ENCODE measurements at regions not wholly inside any gene's neighbourhood (a gene's known extent, or its start where the extent isn't known, plus 50 kb on each side); places are given as distances from the start of the nearest gene placed in this dataset.

- Mint-ChIP-seq H3K4me1 (ENCODE audit: low read depth) (peaks cover 37% of the 10 kb centered on the region), H3K27me3 (no peaks in the 10 kb centered on the region), H3K9me3 (no peaks in the 10 kb centered on the region), H3K36me3 (ENCODE audit: low read depth) (no peaks in the 10 kb centered on the region), H3K27ac (peak overlapping the region; percentile 28), H3K4me3 (no peak overlapping the region)
- intact Hi-C loops (cut with micrococcal nuclease) = no loop called here
These were observed 132.9 kb upstream of the APCDD1 start for GRCh38 chr18:10321576-10321975.

GRCh38 chr18:10322004-10322403 lies 132.4 kb upstream of the APCDD1 start:
- intact Hi-C loops (cut with micrococcal nuclease) = no loop called here
- no peak overlapping the region for H3K4me3 Mint-ChIP-seq
- H3K4me1 Mint-ChIP-seq (ENCODE audit: low read depth) = peaks cover 37% of the 10 kb centered on the region
- peak overlapping the region; percentile 28 for H3K27ac Mint-ChIP-seq
- H3K9me3 Mint-ChIP-seq = no peaks in the 10 kb centered on the region
- no peaks in the 10 kb centered on the region for H3K27me3 Mint-ChIP-seq
- H3K36me3 Mint-ChIP-seq (ENCODE audit: low read depth) = no peaks in the 10 kb centered on the region

- H3K4me1 Mint-ChIP-seq (ENCODE audit: low read depth) = peaks cover 33% of the 10 kb centered on the region
- no peaks in the 10 kb centered on the region for H3K36me3 Mint-ChIP-seq (ENCODE audit: low read depth)
- peak overlapping the region; percentile 28 for H3K27ac Mint-ChIP-seq
- H3K27me3 Mint-ChIP-seq = no peaks in the 10 kb centered on the region
- H3K9me3 Mint-ChIP-seq = no peaks in the 10 kb centered on the region
- H3K4me3 Mint-ChIP-seq = no peak overlapping the region
- intact Hi-C loops (cut with micrococcal nuclease) = no loop called here
These were observed 132.0 kb upstream of the APCDD1 start for GRCh38 chr18:10322435-10322834.

GRCh38 chr18:10329101-10329500 lies 125.3 kb upstream of the APCDD1 start:
- H3K9me3 Mint-ChIP-seq = no peaks in the 10 kb centered on the region
- no peaks in the 10 kb centered on the region for H3K36me3 Mint-ChIP-seq (ENCODE audit: low read depth)

GRCh38 chr18:10330428-10330827 lies 124.0 kb upstream of the APCDD1 start:
- H3K9me3 Mint-ChIP-seq = no peaks in the 10 kb centered on the region
- no peak overlapping the region for H3K27ac Mint-ChIP-seq
- intact Hi-C loops (cut with micrococcal nuclease) = no loop called here
- no peaks in the 10 kb centered on the region for H3K36me3 Mint-ChIP-seq (ENCODE audit: low read depth)
- no peaks in the 10 kb centered on the region for H3K4me1 Mint-ChIP-seq (ENCODE audit: low read depth)
- peaks cover 2% of the 10 kb centered on the region for H3K27me3 Mint-ChIP-seq
- H3K4me3 Mint-ChIP-seq = no peak overlapping the region

More at GRCh38 chr18:10329101-10329500, 125.3 kb upstream of the APCDD1 start:
- no peak overlapping the region for H3K4me3 Mint-ChIP-seq
- intact Hi-C loops (cut with micrococcal nuclease) = no loop called here
- H3K4me1 Mint-ChIP-seq (ENCODE audit: low read depth) = no peaks in the 10 kb centered on the region
- no peak overlapping the region for H3K27ac Mint-ChIP-seq
- H3K27me3 Mint-ChIP-seq = peaks cover 2% of the 10 kb centered on the region

- Mint-ChIP-seq H3K36me3 (ENCODE audit: low read depth) (no peaks in the 10 kb centered on the region), H3K27ac (no peak overlapping the region), H3K4me1 (ENCODE audit: low read depth) (no peaks in the 10 kb centered on the region), H3K4me3 (no peak overlapping the region), H3K9me3 (no peaks in the 10 kb centered on the region), H3K27me3 (peaks cover 2% of the 10 kb centered on the region)
- intact Hi-C loops (cut with micrococcal nuclease) = no loop called here
These were observed 122.0 kb upstream of the APCDD1 start for GRCh38 chr18:10332452-10332851.

- H3K4me1 Mint-ChIP-seq (ENCODE audit: low read depth) = peaks cover 5% of the 10 kb centered on the region
- H3K27ac Mint-ChIP-seq = no peak overlapping the region
- intact Hi-C loops (cut with micrococcal nuclease) = no loop called here
- H3K9me3 Mint-ChIP-seq = peaks cover 7% of the 10 kb centered on the region
- no peak overlapping the region for H3K4me3 Mint-ChIP-seq
- H3K27me3 Mint-ChIP-seq = no peaks in the 10 kb centered on the region
- H3K36me3 Mint-ChIP-seq (ENCODE audit: low read depth) = no peaks in the 10 kb centered on the region
These were observed 117.6 kb upstream of the APCDD1 start for GRCh38 chr18:10336749-10337350.

- Mint-ChIP-seq H3K9me3 (peaks cover 7% of the 10 kb centered on the region), H3K27ac (no peak overlapping the region), H3K36me3 (ENCODE audit: low read depth) (no peaks in the 10 kb centered on the region), H3K4me1 (ENCODE audit: low read depth) (peaks cover 8% of the 10 kb centered on the region), H3K27me3 (no peaks in the 10 kb centered on the region), H3K4me3 (no peak overlapping the region)
- intact Hi-C loops (cut with micrococcal nuclease) = no loop called here
These were observed 113.6 kb upstream of the APCDD1 start for GRCh38 chr18:10340821-10341220.

GRCh38 chr18:10343778-10344177 lies 110.7 kb upstream of the APCDD1 start:
- Mint-ChIP-seq H3K4me3 (no peak overlapping the region), H3K27ac (no peak overlapping the region), H3K4me1 (ENCODE audit: low read depth) (peaks cover 8% of the 10 kb centered on the region), H3K27me3 (no peaks in the 10 kb centered on the region), H3K36me3 (ENCODE audit: low read depth) (no peaks in the 10 kb centered on the region), H3K9me3 (peaks cover 7% of the 10 kb centered on the region)
- intact Hi-C loops (cut with micrococcal nuclease) = no loop called here

- Mint-ChIP-seq H3K4me1 (ENCODE audit: low read depth) (peaks cover 4% of the 10 kb centered on the region), H3K36me3 (ENCODE audit: low read depth) (no peaks in the 10 kb centered on the region), H3K27ac (no peak overlapping the region), H3K27me3 (no peaks in the 10 kb centered on the region), H3K4me3 (no peak overlapping the region), H3K9me3 (no peaks in the 10 kb centered on the region)
- intact Hi-C loops (cut with micrococcal nuclease) = no loop called here
These were observed 107.6 kb upstream of the APCDD1 start for GRCh38 chr18:10346749-10347415.

GRCh38 chr18:10349561-10349960 lies 104.9 kb upstream of the APCDD1 start:
- Mint-ChIP-seq H3K27ac (peak overlapping the region; percentile 18), H3K27me3 (no peaks in the 10 kb centered on the region), H3K36me3 (ENCODE audit: low read depth) (no peaks in the 10 kb centered on the region), H3K4me3 (no peak overlapping the region), H3K4me1 (ENCODE audit: low read depth) (peaks cover 5% of the 10 kb centered on the region), H3K9me3 (no peaks in the 10 kb centered on the region)
- intact Hi-C loops (cut with micrococcal nuclease) = no loop called here

- intact Hi-C loops (cut with micrococcal nuclease) = no loop called here
- H3K27ac Mint-ChIP-seq = no peak overlapping the region
- H3K9me3 Mint-ChIP-seq = no peaks in the 10 kb centered on the region
- H3K4me1 Mint-ChIP-seq (ENCODE audit: low read depth) = peaks cover 9% of the 10 kb centered on the region
- no peak overlapping the region for H3K4me3 Mint-ChIP-seq
- no peaks in the 10 kb centered on the region for H3K27me3 Mint-ChIP-seq
- H3K36me3 Mint-ChIP-seq (ENCODE audit: low read depth) = no peaks in the 10 kb centered on the region
These were observed 103.8 kb upstream of the APCDD1 start for GRCh38 chr18:10350661-10351060.

GRCh38 chr18:10351219-10351818 lies 103.1 kb upstream of the APCDD1 start:
- intact Hi-C loops (cut with micrococcal nuclease) = no loop called here
- Mint-ChIP-seq H3K27ac (no peak overlapping the region), H3K4me3 (no peak overlapping the region), H3K36me3 (ENCODE audit: low read depth) (no peaks in the 10 kb centered on the region), H3K27me3 (no peaks in the 10 kb centered on the region), H3K9me3 (peaks cover under 1% of the 10 kb centered on the region), H3K4me1 (ENCODE audit: low read depth) (peaks cover 13% of the 10 kb centered on the region)

- Mint-ChIP-seq H3K9me3 (peaks cover 6% of the 10 kb centered on the region), H3K4me3 (no peak overlapping the region), H3K27me3 (no peaks in the 10 kb centered on the region), H3K27ac (no peak overlapping the region), H3K36me3 (ENCODE audit: low read depth) (no peaks in the 10 kb centered on the region), H3K4me1 (ENCODE audit: low read depth) (peaks cover 14% of the 10 kb centered on the region)
- intact Hi-C loops (cut with micrococcal nuclease) = no loop called here
These were observed 102.6 kb upstream of the APCDD1 start for GRCh38 chr18:10351858-10352257.
